Neural progenitor cell (in vitro differentiated cells): ENCODE measurements at regions not wholly inside any gene's neighbourhood (a gene's known extent, or its start where the extent isn't known, plus 50 kb on each side); places are given as distances from the start of the nearest gene placed in this dataset.

Source experiments
- DNase-seq: peaks from one replicate; pipeline ENCODE4 v3.0.0-alpha.2; 2016; ENCODE audit warnings: low spot score
- H2AFZ ChIP-seq: fragments of 200-600 bp; sonication (generic); replicated peaks from 2 replicates; pipeline ENCODE4 v1.6.1; 2016; ENCODE audit warnings: antibody characterized with exemption
- H3F3A ChIP-seq: fragments of 200-600 bp; sonication (generic); 2 replicates; pipeline ENCODE4 v1.6.1; 2016; ENCODE audit warnings: antibody characterized with exemption, low read depth
- H3K27ac ChIP-seq: fragments of 200-600 bp; sonication (generic); 2 replicates; pipeline ENCODE4 v1.5.1; 2016; ENCODE audit warnings: mild to moderate bottlenecking
- H3K27me3 ChIP-seq: fragments of 200-600 bp; sonication (generic); 2 replicates; pipeline ENCODE4 v1.6.1; 2016; ENCODE audit warnings: mild to moderate bottlenecking, moderate library complexity
- H3K36me3 ChIP-seq: fragments of 200-600 bp; sonication (generic); 2 replicates; pipeline ENCODE4 v1.5.1; 2016
- H3K4me1 ChIP-seq: fragments of 200-600 bp; sonication (generic); 2 replicates; pipeline ENCODE4 v1.6.1; 2016; ENCODE audit warnings: mixed run types
- H3K4me2 ChIP-seq: fragments of 200-600 bp; sonication (generic); 2 replicates; pipeline ENCODE4 v1.6.1; 2016
- H3K4me3 ChIP-seq: fragments of 200-600 bp; sonication (generic); 2 replicates; pipeline ENCODE4 v1.5.1; 2016
- H3K79me2 ChIP-seq: fragments of 200-600 bp; sonication (generic); 2 replicates; pipeline ENCODE4 v1.6.1; 2016; ENCODE audit warnings: low read depth
- H3K9ac ChIP-seq: fragments of 200-600 bp; sonication (generic); 2 replicates; pipeline ENCODE4 v1.6.1; 2016
- H3K9me3 ChIP-seq: fragments of 200-600 bp; sonication (generic); 2 replicates; pipeline ENCODE4 v1.5.1; 2016; ENCODE audit warnings: low read depth
- H4K20me1 ChIP-seq: fragments of 200-600 bp; sonication (generic); 2 replicates; pipeline ENCODE4 v1.6.1; 2016; ENCODE audit warnings: low read depth
- H3K27ac Mint-ChIP-seq: 3 replicates; pipeline ENCODE4 v1.8.0; 2021; ENCODE audit warnings: mixed read lengths
- H3K27me3 Mint-ChIP-seq: 2 replicates; pipeline ENCODE4 v1.8.0; 2022; ENCODE audit warnings: low read depth, mild to moderate bottlenecking, inconsistent platforms, moderate library complexity, mixed read lengths; ENCODE audit not compliant: insufficient read depth
- H3K36me3 Mint-ChIP-seq: 3 replicates; pipeline ENCODE4 v1.8.0; 2021; ENCODE audit warnings: mixed read lengths
- H3K4me1 Mint-ChIP-seq: 3 replicates; pipeline ENCODE4 v1.8.0; 2021; ENCODE audit warnings: mixed read lengths
- H3K4me3 Mint-ChIP-seq: 3 replicates; pipeline ENCODE4 v1.8.0; 2021; ENCODE audit warnings: mild to moderate bottlenecking, moderate library complexity, mixed read lengths
- H3K9me3 Mint-ChIP-seq: 3 replicates; pipeline ENCODE4 v1.8.0; 2020; ENCODE audit warnings: mixed read lengths
- CTCF ChIP-seq: fragments of 200-600 bp; sonication (generic); IDR thresholded peaks from 2 replicates; pipeline ENCODE4 v1.5.1; 2017; ENCODE audit warnings: antibody characterized with exemption, mild to moderate bottlenecking
- EZH2 ChIP-seq: fragments of 200-600 bp; sonication (generic); IDR thresholded peaks from 2 replicates; pipeline ENCODE4 v1.6.1; 2017; ENCODE audit warnings: antibody characterized with exemption, mild to moderate bottlenecking, moderate library complexity
- EZH2phosphoT487 ChIP-seq: fragments of 200-600 bp; sonication (generic); IDR thresholded peaks from 2 replicates; pipeline ENCODE4 v1.6.1; 2017; ENCODE audit warnings: antibody characterized with exemption

GRCh38 chr14:43981135-43981768 is 525.8 kb downstream of the FSCB start:
- H3K4me1 Mint-ChIP-seq, result peaks cover 6% of the 10 kb centered on the region
- no peaks in the 10 kb centered on the region for H3K36me3 Mint-ChIP-seq
- H2AFZ ChIP-seq, result peak overlapping the region; percentile 57
- no peaks in the 10 kb centered on the region for H3K27me3 Mint-ChIP-seq
- no peak overlapping the region for H3K27ac Mint-ChIP-seq
- H4K20me1 ChIP-seq, result no peaks in the 10 kb centered on the region
- peaks cover 2% of the 10 kb centered on the region for H3K9me3 Mint-ChIP-seq
- H3F3A ChIP-seq, result no peaks in the 10 kb centered on the region
- TF ChIP-seq CTCF (no peak), EZH2phosphoT487 (no peak), EZH2 (no peak)
- H3K4me3 ChIP-seq, result no peak overlapping the region
- H3K9me3 ChIP-seq, result no peaks in the 10 kb centered on the region
- H3K4me2 ChIP-seq, result no peak overlapping the region
- no peaks in the 10 kb centered on the region for H3K4me1 ChIP-seq
- no peak overlapping the region for H3K27ac ChIP-seq
- DNase-seq, result no peak
- H3K36me3 ChIP-seq, result no peaks in the 10 kb centered on the region
- H3K79me2 ChIP-seq, result no peaks in the 10 kb centered on the region
- H3K27me3 ChIP-seq, result no peaks in the 10 kb centered on the region
- no peak overlapping the region for H3K9ac ChIP-seq
- H3K4me3 Mint-ChIP-seq, result no peak overlapping the region

GRCh38 chr14:43956741-43957140 is 550.3 kb downstream of the FSCB start:
- no peaks in the 10 kb centered on the region for H3K4me1 ChIP-seq
- H2AFZ ChIP-seq, result no peak overlapping the region
- H3K36me3 ChIP-seq, result no peaks in the 10 kb centered on the region
- Mint-ChIP-seq H3K27ac (no peak overlapping the region), H3K36me3 (no peaks in the 10 kb centered on the region), H3K27me3 (peaks cover 3% of the 10 kb centered on the region), H3K4me3 (no peak overlapping the region), H3K4me1 (no peaks in the 10 kb centered on the region), H3K9me3 (no peaks in the 10 kb centered on the region)
- H3K79me2 ChIP-seq, result no peaks in the 10 kb centered on the region
- H3K4me3 ChIP-seq, result no peak overlapping the region
- no peaks in the 10 kb centered on the region for H3F3A ChIP-seq
- no peak overlapping the region for H3K9ac ChIP-seq
- no peak for TF ChIP-seq CTCF
- no peak for TF ChIP-seq EZH2
- no peak for TF ChIP-seq EZH2phosphoT487
- H3K4me2 ChIP-seq, result no peak overlapping the region
- H3K9me3 ChIP-seq, result no peaks in the 10 kb centered on the region
- H3K27ac ChIP-seq, result no peak overlapping the region
- H4K20me1 ChIP-seq, result no peaks in the 10 kb centered on the region
- H3K27me3 ChIP-seq, result no peaks in the 10 kb centered on the region
- DNase-seq, result no peak

DNA sequence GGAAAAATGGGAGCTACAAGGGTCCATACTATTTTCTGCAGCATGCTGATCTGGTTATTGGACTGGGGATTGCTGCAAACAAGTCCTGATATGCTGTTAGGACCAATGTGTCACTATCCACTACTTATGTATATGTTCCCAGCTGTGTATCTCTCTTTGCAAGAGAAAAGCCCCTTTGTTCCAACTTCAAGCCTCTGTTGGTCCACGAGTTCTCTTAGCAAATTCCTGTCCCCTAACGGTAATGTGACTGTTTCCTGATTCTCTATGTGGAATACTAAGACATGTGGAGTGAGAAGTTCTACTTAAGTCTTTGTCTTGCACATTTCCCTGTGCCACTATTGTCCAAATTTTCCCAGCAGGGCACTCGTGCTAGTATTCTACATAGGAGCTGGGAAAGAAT is 557.7 kb downstream of the FSCB start:
- no peak for TF ChIP-seq EZH2
- no peak for TF ChIP-seq CTCF
- no peak for TF ChIP-seq EZH2phosphoT487
- Histone ChIP-seq H3K4me3 (no peak overlapping the region), H2AFZ (peak overlapping the region; percentile 55), H3K4me2 (no peak overlapping the region), H3K79me2 (no peaks in the 10 kb centered on the region), H4K20me1 (no peaks in the 10 kb centered on the region), H3F3A (no peaks in the 10 kb centered on the region), H3K27ac (no peak overlapping the region), H3K27me3 (no peaks in the 10 kb centered on the region), H3K9me3 (no peaks in the 10 kb centered on the region), H3K9ac (no peak overlapping the region), H3K4me1 (peaks cover 11% of the 10 kb centered on the region), H3K36me3 (no peaks in the 10 kb centered on the region)
- peak; percentile 30 for DNase-seq
- H3K36me3 Mint-ChIP-seq, result no peaks in the 10 kb centered on the region
- H3K27me3 Mint-ChIP-seq, result peaks cover 3% of the 10 kb centered on the region
- H3K9me3 Mint-ChIP-seq, result no peaks in the 10 kb centered on the region
- H3K4me3 Mint-ChIP-seq, result no peak overlapping the region
- peaks cover 8% of the 10 kb centered on the region for H3K4me1 Mint-ChIP-seq
- H3K27ac Mint-ChIP-seq, result peak overlapping the region; percentile 50
